LNCAP (cell line): ENCODE measurements at regions not wholly inside any gene's neighbourhood (a gene's known extent, or its start where the extent isn't known, plus 50 kb on each side); places are given as distances from the start of the nearest gene placed in this dataset.

ENCODE experiments used
- TF ChIP-seq, protein P1 (sequence below): fragments of 450-650 bp; IDR thresholded peaks from 2 replicates; pipeline ENCODE4 v1.5.1; 2017; ENCODE audit warnings: mild to moderate bottlenecking

DNA sequence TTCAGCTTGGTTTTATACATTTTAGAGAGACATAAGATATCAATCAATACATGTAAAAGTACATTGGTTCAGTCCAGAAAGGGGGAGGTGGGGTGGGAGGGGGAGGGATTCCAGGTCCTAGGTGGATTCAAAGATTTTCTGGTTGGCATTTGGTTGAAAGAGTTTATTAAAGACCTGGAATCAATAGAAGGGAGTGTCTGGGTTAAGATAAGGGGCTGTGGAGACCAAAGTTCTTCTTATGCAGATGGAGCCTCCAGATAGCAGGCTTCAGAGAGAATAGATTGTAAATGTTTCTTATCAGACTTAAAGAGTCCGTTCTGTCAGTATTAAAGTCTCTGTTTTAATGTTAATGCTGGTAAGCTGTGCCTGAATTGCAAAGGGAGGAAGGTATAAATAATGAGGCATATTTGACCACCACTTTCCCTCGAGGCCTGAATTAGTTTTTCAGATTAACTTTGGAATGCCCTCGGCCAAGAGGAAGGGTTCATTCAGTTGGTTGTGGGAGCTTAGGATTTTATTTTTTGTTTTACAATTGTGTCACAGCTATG lies 169.9 kb downstream of the AASDH start:
- TF ChIP-seq, protein P1, sequence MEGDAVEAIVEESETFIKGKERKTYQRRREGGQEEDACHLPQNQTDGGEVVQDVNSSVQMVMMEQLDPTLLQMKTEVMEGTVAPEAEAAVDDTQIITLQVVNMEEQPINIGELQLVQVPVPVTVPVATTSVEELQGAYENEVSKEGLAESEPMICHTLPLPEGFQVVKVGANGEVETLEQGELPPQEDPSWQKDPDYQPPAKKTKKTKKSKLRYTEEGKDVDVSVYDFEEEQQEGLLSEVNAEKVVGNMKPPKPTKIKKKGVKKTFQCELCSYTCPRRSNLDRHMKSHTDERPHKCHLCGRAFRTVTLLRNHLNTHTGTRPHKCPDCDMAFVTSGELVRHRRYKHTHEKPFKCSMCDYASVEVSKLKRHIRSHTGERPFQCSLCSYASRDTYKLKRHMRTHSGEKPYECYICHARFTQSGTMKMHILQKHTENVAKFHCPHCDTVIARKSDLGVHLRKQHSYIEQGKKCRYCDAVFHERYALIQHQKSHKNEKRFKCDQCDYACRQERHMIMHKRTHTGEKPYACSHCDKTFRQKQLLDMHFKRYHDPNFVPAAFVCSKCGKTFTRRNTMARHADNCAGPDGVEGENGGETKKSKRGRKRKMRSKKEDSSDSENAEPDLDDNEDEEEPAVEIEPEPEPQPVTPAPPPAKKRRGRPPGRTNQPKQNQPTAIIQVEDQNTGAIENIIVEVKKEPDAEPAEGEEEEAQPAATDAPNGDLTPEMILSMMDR: no peak

DNA sequence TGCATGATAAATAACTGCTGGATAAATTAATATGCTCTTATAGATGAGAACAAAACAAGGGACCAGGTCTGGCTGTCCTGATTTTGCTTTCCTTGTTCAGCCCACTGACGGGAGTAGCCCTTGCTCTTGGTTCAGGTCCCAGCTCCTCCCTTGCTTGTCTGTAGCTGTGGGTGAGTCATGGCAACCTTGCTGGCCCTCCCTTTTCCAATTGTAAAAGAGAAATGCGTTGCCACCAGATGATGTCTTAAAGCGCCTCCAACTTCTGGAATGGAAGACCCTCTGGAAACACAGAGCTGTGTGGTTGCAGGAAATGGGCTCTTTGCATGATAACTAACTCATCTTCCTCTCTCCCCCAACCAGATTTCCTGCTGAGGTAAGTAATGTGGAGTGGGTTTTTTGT lies 171.4 kb downstream of the AASDH start:
- TF ChIP-seq, protein P1: no peak

DNA sequence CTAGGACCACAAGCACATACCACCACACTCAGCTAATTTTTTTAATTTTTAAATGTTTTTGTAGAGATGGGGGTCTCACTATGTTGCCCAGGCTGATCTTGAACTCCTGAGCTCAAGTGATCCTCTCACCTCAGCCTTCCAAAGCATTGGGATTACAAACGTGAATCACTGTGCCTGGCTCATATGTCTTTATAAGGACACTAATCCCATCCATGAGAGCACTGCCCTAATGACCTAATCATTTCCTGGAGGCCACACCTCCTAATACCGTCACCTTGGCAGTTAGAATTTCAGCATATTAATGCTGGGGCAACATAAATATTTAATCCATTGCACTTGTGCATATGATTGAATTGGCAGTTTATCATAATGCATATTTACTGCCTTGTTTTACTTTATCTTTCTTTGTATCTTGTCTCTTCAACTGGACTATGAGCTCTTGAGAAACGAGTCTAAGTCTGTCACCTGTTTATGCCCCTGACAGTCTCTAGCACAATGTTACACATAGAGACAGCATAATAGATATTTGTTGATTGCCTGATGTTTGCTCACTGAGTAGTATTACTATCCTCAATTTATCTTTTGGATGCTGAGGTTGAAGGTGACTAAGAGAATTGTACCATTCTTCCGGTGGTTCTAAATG lies 172.0 kb downstream of the AASDH start:
- TF ChIP-seq, protein P1: no peak

DNA sequence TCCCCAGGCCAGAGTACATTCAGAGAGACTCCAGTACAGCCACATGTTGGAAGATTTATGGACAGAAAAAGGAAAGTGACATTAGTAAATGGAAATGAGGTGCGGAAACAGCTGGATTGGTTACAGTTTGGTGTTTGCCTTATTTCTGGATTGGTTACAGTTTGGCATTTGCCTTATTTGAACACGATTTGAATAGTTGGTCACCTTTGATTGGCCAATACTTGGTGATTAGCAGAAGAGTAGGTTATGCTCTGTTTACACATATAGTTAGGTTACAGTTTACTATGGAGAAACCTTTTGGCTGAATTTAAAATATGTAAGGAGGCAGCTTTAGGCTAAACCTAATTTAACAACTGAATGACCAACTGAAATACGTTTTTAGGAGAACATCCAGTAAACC lies 173.7 kb downstream of the AASDH start:
- TF ChIP-seq, protein P1: no peak

DNA sequence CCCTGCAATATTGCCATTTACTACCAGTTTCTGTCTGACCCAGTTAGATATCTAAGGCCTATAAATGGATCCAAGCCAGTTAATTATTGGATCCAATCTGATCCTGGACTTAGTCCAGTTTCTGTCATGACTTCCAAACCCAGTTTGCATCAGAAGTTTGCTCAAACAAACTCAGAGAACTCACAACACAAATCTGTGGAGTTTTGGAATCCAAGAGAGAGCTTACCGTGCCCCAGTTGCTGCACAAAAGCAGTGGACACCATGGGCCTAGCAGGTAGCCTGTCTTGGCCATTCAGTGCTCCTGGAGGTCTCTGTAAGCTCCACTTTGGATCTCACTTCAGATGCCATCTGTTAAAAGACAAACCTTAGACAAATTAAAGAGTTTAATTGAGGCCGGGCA lies 174.5 kb downstream of the AASDH start:
- TF ChIP-seq, protein P1: no peak

DNA sequence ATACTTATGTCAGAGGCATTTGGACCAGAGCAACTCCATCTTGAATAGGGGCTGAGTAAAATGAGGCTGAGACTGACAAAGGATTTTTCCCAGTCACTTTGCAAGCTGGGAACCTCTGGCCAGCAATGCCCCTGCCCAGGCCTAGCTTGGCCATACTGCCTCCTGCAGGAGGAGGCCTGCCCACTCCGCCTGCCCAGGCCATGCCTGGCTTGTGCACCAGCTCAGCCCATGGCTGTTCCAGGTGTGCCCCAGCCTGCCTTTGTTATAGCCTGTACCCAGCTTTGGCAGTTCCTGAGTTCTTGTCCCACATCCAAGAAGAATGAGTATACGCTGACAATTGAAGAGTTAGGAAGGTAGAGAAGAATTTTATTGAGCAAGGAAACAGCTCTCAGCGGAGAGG lies 176.1 kb downstream of the AASDH start:
- TF ChIP-seq, protein P1: no peak

DNA sequence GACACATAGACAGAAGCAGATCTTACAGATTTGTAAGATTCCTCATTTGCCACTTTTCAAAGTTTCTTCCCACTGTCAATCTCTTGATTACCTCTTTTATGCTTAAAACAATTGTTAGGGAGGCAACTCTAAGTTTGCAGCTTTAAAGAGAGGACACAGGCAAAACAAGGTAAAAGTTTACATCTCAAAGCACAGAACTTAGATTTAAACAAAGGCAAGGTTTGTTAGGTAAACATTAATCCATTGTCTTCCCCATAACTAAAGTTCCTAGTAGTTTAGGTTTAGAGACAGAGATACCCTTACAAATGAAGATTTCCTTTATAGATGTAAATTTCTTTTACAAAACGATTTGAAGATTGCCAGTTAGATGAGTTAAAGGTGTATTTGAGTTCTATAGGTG lies 176.9 kb downstream of the AASDH start:
- TF ChIP-seq, protein P1: no peak

DNA sequence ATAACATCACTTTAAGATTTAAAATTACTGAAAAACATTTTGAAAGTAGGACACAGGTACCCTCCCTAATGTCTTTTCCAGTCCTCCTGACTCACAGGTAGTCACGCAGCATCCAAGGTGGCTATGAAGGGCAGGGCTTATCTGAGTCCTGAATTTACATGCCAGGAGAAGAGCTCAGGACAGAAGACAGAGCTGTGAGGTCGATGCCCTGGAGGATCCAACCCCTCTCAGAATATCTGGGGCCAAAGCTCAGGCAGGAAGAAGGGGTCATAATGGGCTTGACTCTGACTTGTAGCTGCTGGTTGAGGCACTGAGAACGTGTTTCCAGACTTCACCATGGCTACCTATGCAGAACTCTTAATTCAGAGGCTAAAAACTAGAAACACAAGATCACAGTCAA lies 177.5 kb downstream of the AASDH start:
- TF ChIP-seq, protein P1: no peak
